Naive thymus-derived CD4-positive, alpha-beta T cell (primary cell): ENCODE measurements at regions not wholly inside any gene's neighbourhood (a gene's known extent, or its start where the extent isn't known, plus 50 kb on each side); places are given as distances from the start of the nearest gene placed in this dataset.
A peak's percentile ranks its signal among the peaks of the same experiment; 100 is the strongest.

Experiments used
- ATAC-seq: fragments of 150-1000 bp; cut with Tn5 transposase; 2 replicates; pipeline ENCODE4 v1.10.0; 2021; ENCODE audit warnings: mild to moderate bottlenecking, moderate library complexity
- CTCF ChIA-PET: fragments of 350-600 bp; sonication (Branson Sonifier 250); formaldehyde crosslinking; loops from one replicate; lab custom pipeline; 2021; ENCODE audit warnings: antibody characterized with exemption; lab: Charles Lee
- POLR2A ChIA-PET: fragments of 350-600 bp; sonication (Branson Sonifier 250); formaldehyde crosslinking; loops from one replicate; lab custom pipeline; 2021; ENCODE audit warnings: antibody characterized with exemption, inconsistent platforms; lab: Charles Lee
- DNase-seq, 9 donors: peaks; one replicate each; pipeline versions ENCODE4 v3.0.0 to v3.0.0-alpha.2; 2020 to 2022; ENCODE audit warnings: mixed read lengths in 1 of 9
- H3K27ac ChIP-seq: one replicate; pipeline ENCODE4 v1.7.0; 2013; ENCODE audit warnings: mild to moderate bottlenecking, low read depth, low read length, moderate library complexity
- H3K27me3 ChIP-seq, 2 donors: one replicate each; pipeline ENCODE4 v1.7.0; 2013; ENCODE audit warnings: low read length in 2 of 2, mild to moderate bottlenecking in 2 of 2, moderate library complexity in 2 of 2; ENCODE audit not compliant: control insufficient read depth in 2 of 2, insufficient read depth in 2 of 2
- H3K36me3 ChIP-seq, 3 experiments: 1 replicate in 2 of 3; 2 replicates in 1 of 3; pipeline ENCODE4 v1.7.0; 2013; ENCODE audit warnings: low read length in 3 of 3, mild to moderate bottlenecking in 3 of 3, moderate library complexity in 1 of 3; ENCODE audit not compliant: insufficient read depth in 3 of 3, control insufficient read depth in 2 of 3
- H3K4me1 ChIP-seq, 2 donors: one replicate each; pipeline ENCODE4 v1.7.0; 2013; ENCODE audit warnings: low read length in 2 of 2, mild to moderate bottlenecking in 2 of 2, moderate library complexity in 1 of 2; ENCODE audit not compliant: control insufficient read depth in 2 of 2, insufficient read depth in 2 of 2
- H3K4me3 ChIP-seq: 2 replicates; pipeline ENCODE4 v1.7.0; 2013; ENCODE audit warnings: mild to moderate bottlenecking, low read length
- H3K9me3 ChIP-seq, 3 experiments: 1 replicate in 2 of 3; 2 replicates in 1 of 3; pipeline ENCODE4 v1.7.0; 2013; ENCODE audit warnings: low read length in 3 of 3; ENCODE audit not compliant: control insufficient read depth in 2 of 3
- H3K27ac Mint-ChIP-seq, 9 donors: one replicate each; pipeline ENCODE4 v1.8.0; 2020 to 2022; ENCODE audit warnings: mixed read lengths in 9 of 9, mild to moderate bottlenecking in 8 of 9, moderate library complexity in 5 of 9, inconsistent platforms in 2 of 9
- H3K27me3 Mint-ChIP-seq, 5 donors: one replicate each; pipeline ENCODE4 v1.8.0; 2021 to 2022; ENCODE audit warnings: mixed read lengths in 5 of 5, mild to moderate bottlenecking in 1 of 5
- H3K36me3 Mint-ChIP-seq, 5 donors: one replicate each; pipeline ENCODE4 v1.8.0; 2020 to 2022; ENCODE audit warnings: mixed read lengths in 5 of 5, mild to moderate bottlenecking in 3 of 5, inconsistent platforms in 1 of 5
- H3K4me1 Mint-ChIP-seq, 7 donors: one replicate each; pipeline ENCODE4 v1.8.0; 2020 to 2022; ENCODE audit warnings: mixed read lengths in 7 of 7, mild to moderate bottlenecking in 3 of 7, inconsistent platforms in 1 of 7
- H3K4me3 Mint-ChIP-seq, 10 donors: one replicate each; pipeline ENCODE4 v1.8.0; 2020 to 2022; ENCODE audit warnings: mild to moderate bottlenecking in 10 of 10, mixed read lengths in 10 of 10, moderate library complexity in 6 of 10, inconsistent platforms in 2 of 10
- H3K9me3 Mint-ChIP-seq, 11 donors: one replicate each; pipeline ENCODE4 v1.8.0; 2020 to 2022; ENCODE audit warnings: mixed read lengths in 11 of 11, mild to moderate bottlenecking in 4 of 11, inconsistent platforms in 1 of 11, moderate library complexity in 1 of 11
- intact Hi-C, 2 donors: fragments of 100-400 bp; cut with micrococcal nuclease; formaldehyde crosslinking; loops; one replicate each; pipeline ENCODE4 v1.15.1; 2023

- intact Hi-C loops = no loop called here
- no peak overlapping the region for H3K27ac Mint-ChIP-seq
- Histone ChIP-seq H3K9me3 (no peaks in the 10 kb centered on the region), H3K36me3 (no peaks in the 10 kb centered on the region), H3K4me3 (no peak overlapping the region), H3K27ac (no peak overlapping the region), H3K27me3 (no peaks in the 10 kb centered on the region), H3K4me1 (no peaks in the 10 kb centered on the region)
- no peak overlapping the region for H3K4me3 Mint-ChIP-seq
- ATAC-seq = no peak
- H3K9me3 Mint-ChIP-seq = no peaks in the 10 kb centered on the region
- DNase-seq = no peak
- CTCF ChIA-PET = no interaction called here
- H3K27me3 Mint-ChIP-seq = no peaks in the 10 kb centered on the region
- POLR2A ChIA-PET = no interaction called here
- H3K4me1 Mint-ChIP-seq = no peaks in the 10 kb centered on the region
- H3K36me3 Mint-ChIP-seq = no peaks in the 10 kb centered on the region
These were observed 143.6 kb upstream of the TEX13C start for GRCh38 chrX:125175991-125176584.

GRCh38 chrX:125193921-125194320 is 125.8 kb upstream of the TEX13C start:
- H3K9me3 ChIP-seq = no peaks in the 10 kb centered on the region
- intact Hi-C loops = no loop called here
- no peaks in the 10 kb centered on the region for H3K27me3 ChIP-seq
- ChIA-PET POLR2A (no interaction called here), CTCF (no interaction called here)
- H3K4me1 ChIP-seq = no peaks in the 10 kb centered on the region
- peaks cover 2 to 28% (median 19%) of the 10 kb centered on the region in 5 donors for H3K27me3 Mint-ChIP-seq
- no peaks in the 10 kb centered on the region for H3K36me3 Mint-ChIP-seq
- ATAC-seq (no peak), DNase-seq (no peak)
- H3K27ac ChIP-seq = no peak overlapping the region
- H3K4me1 Mint-ChIP-seq = no peaks in the 10 kb centered on the region
- no peak overlapping the region for H3K4me3 ChIP-seq
- H3K27ac Mint-ChIP-seq = no peak overlapping the region
- H3K4me3 Mint-ChIP-seq = no peak overlapping the region
- H3K9me3 Mint-ChIP-seq = no peaks in the 10 kb centered on the region
- no peaks in the 10 kb centered on the region for H3K36me3 ChIP-seq

DNA sequence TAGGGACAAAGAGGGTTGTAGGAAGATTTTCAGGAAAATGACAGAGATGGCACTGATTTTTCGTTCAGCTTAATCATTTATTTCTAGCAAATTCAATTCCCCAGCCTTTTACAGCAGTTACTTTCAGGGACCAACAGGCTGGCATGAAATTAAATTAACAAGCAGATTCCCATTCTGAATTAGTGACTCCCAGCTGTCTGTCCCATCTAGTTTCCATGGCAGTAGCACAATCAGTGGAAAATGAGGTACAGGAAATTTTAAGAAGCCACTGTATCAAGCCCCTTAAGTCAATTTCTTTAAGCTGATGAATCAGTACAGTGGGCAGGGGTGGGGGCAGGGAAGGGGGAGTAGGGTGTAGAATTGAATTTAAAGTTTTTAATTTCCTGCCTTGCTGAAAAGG is 121.1 kb upstream of the TEX13C start:
- ChIA-PET CTCF (no interaction called here), POLR2A (no interaction called here)
- no peaks in the 10 kb centered on the region for H3K36me3 ChIP-seq
- intact Hi-C loops = no loop called here
- no peaks in the 10 kb centered on the region for H3K27me3 ChIP-seq
- no peak overlapping the region for H3K27ac ChIP-seq
- no peaks in the 10 kb centered on the region for H3K36me3 Mint-ChIP-seq
- ATAC-seq = no peak
- no peak overlapping the region for H3K4me3 ChIP-seq
- H3K4me3 Mint-ChIP-seq = no peak overlapping the region
- H3K4me1 Mint-ChIP-seq = peaks cover 5 to 13% (median 9%) of the 10 kb centered on the region in 7 donors
- no peak for DNase-seq
- no peaks in the 10 kb centered on the region for H3K9me3 ChIP-seq
- H3K27me3 Mint-ChIP-seq = peaks cover 27 to 44% (median 31%) of the 10 kb centered on the region in 5 donors
- no peaks in the 10 kb centered on the region for H3K9me3 Mint-ChIP-seq
- H3K4me1 ChIP-seq = no peaks in the 10 kb centered on the region
- no peak overlapping the region for H3K27ac Mint-ChIP-seq

DNA sequence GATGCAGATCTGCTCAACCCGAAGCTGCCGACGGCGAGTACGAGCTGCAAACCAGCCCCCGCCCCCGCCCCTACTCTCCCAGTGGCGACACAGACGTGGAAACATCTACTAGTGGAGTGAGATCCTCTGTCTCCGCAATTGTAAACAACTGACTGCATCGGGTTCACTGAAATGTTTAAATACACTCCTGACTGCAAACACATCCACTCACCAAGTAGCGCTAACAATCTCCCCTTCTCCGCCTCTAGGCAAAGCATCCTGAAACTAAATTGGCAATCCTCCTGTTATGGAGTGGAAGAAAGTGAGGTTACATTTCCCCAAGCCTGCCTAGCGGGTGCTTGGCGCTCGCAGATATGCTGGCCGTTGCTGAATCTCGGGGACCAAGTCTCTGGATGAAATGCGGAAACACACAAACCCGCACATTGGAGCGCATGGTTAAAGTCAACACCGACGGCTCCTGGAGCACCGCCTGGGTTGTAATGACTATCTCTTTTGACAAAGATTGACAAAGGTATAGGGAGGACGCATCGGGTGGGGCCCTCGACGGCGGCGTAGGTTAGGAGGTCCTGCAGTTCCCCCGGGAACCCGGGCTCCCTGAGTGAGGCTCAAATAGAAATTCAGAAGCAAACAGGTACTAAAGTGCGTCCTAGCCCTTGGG is 117.0 kb upstream of the TEX13C start:
- peaks cover 19 to 59% (median 32%) of the 10 kb centered on the region in 5 donors for H3K27me3 Mint-ChIP-seq
- Histone ChIP-seq H3K4me3 (no peak overlapping the region), H3K36me3 (no peaks in the 10 kb centered on the region), H3K4me1 (no peaks in the 10 kb centered on the region), H3K27ac (no peak overlapping the region), H3K27me3 (no peaks in the 10 kb centered on the region), H3K9me3 (no peaks in the 10 kb centered on the region)
- H3K4me3 Mint-ChIP-seq = peak overlapping the region in 9 of 10 donors; percentile 33 to 90 (median 75)
- peaks cover 0 to 2% (median 0%) of the 10 kb centered on the region in 11 donors for H3K9me3 Mint-ChIP-seq
- peak overlapping the region in 1 of 9 donors; percentile 23 for H3K27ac Mint-ChIP-seq
- ChIA-PET CTCF (no interaction called here), POLR2A (no interaction called here)
- H3K36me3 Mint-ChIP-seq = no peaks in the 10 kb centered on the region
- H3K4me1 Mint-ChIP-seq = peaks cover 15 to 24% (median 19%) of the 10 kb centered on the region in 7 donors
- intact Hi-C loops = no loop called here
- no peak for DNase-seq
- ATAC-seq = no peak

- Mint-ChIP-seq H3K9me3 (peaks cover 0 to 2% (median 0%) of the 10 kb centered on the region in 11 donors), H3K4me3 (peak overlapping the region; percentile 58 to 90 (median 74)), H3K27ac (no peak overlapping the region), H3K4me1 (peaks cover 15 to 24% (median 19%) of the 10 kb centered on the region in 7 donors), H3K27me3 (peaks cover 19 to 57% (median 32%) of the 10 kb centered on the region in 5 donors), H3K36me3 (no peaks in the 10 kb centered on the region)
- Histone ChIP-seq H3K36me3 (no peaks in the 10 kb centered on the region), H3K9me3 (no peaks in the 10 kb centered on the region), H3K4me3 (no peak overlapping the region), H3K27me3 (no peaks in the 10 kb centered on the region), H3K27ac (no peak overlapping the region), H3K4me1 (no peaks in the 10 kb centered on the region)
- intact Hi-C loops = no loop called here
- ATAC-seq = no peak
- DNase-seq = no peak
- ChIA-PET CTCF (no interaction called here), POLR2A (no interaction called here)
These were observed 116.3 kb upstream of the TEX13C start for GRCh38 chrX:125203365-125203736.

DNA sequence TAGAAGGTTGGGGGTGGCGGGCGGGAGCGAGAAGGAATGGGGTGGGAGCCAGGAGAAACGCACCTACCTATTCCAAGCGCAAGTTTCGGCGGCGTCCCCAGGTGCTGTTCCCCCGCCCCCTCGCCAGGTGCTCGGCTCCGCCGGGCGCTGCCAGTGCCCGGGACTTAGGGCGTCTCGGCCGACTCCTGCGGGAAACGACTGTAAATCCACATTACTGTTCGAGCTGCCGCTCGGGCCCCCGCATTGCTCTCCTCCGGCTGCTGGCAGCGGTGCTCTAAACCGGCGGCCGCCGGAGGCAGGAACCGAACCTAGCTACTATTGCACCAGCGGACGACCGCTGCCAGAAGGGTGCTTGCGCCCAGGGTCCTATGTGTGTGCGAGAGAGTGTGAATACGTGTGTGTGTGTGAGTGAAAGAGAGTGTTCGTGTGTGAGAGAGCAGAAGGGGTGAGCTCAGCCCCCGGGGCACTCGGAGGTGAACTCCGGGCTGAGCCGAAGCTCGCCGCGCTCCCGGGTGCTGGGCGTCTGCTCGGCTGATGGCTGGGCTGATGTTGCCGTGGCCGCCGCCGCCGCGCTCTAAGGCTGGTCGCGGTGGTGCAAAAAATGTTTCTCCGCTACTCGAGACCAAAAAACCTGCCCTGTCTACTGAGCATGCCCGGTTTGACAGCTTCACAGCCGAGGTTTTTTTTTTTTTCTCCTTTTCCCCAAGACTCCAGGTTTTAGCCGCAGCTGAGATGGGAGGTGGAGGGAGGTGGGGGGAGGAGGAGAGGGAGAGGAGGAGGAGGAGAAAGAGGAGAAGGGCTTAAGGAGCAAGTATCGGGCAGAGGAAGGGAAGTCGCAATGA is 115.7 kb upstream of the TEX13C start:
- H3K27ac Mint-ChIP-seq = no peak overlapping the region
- H3K36me3 ChIP-seq = no peaks in the 10 kb centered on the region
- ATAC-seq (peak; percentile 14), DNase-seq (peak in 1 of 9 donors; percentile 19)
- ChIA-PET POLR2A (no interaction called here), CTCF (no interaction called here)
- intact Hi-C loops = no loop called here
- H3K36me3 Mint-ChIP-seq = no peaks in the 10 kb centered on the region
- H3K27me3 Mint-ChIP-seq = peaks cover 19 to 57% (median 32%) of the 10 kb centered on the region in 5 donors
- H3K27me3 ChIP-seq = no peaks in the 10 kb centered on the region
- peaks cover 0 to 2% (median 0%) of the 10 kb centered on the region in 11 donors for H3K9me3 Mint-ChIP-seq
- H3K4me1 Mint-ChIP-seq = peaks cover 15 to 24% (median 19%) of the 10 kb centered on the region in 7 donors
- no peaks in the 10 kb centered on the region for H3K9me3 ChIP-seq
- no peaks in the 10 kb centered on the region for H3K4me1 ChIP-seq
- H3K4me3 Mint-ChIP-seq = peak overlapping the region; percentile 70 to 90 (median 80)
- H3K4me3 ChIP-seq = no peak overlapping the region
- H3K27ac ChIP-seq = no peak overlapping the region
